Lower leg skin (tissue), 4 donors: ENCODE measurements at regions not wholly inside any gene's neighbourhood (a gene's known extent, or its start where the extent isn't known, plus 50 kb on each side); places are given as distances from the start of the nearest gene placed in this dataset.

ENCODE experiments used
- DNase-seq, 2 donors: peaks; one replicate each; pipeline ENCODE4 v3.0.0-alpha.2; 2019; ENCODE audit warnings: low spot score in 2 of 2
- H3K4me3 ChIP-seq: fragments of 200-600 bp; sonication (generic); 2 replicates; pipeline ENCODE4 v1.5.1; 2017; ENCODE audit warnings: mild to moderate bottlenecking, low read depth; ENCODE audit not compliant: poor library complexity, severe bottlenecking
- CTCF ChIP-seq, 3 donors: fragments of 450-650 bp; IDR thresholded peaks; one replicate each; pipeline ENCODE4 v1.5.1; 2016; ENCODE audit warnings: antibody characterized with exemption in 3 of 3, mild to moderate bottlenecking in 3 of 3, moderate library complexity in 2 of 3
- POLR2A ChIP-seq, 2 donors: fragments of 450-650 bp; IDR thresholded peaks; one replicate each; pipeline ENCODE4 v1.6.1; 2016 to 2017; ENCODE audit warnings: antibody characterized with exemption in 2 of 2, mild to moderate bottlenecking in 1 of 2, moderate library complexity in 1 of 2
- WGBS, 2 donors: methylation state at CpG; one replicate each; pipeline ENCODE4 v1.1.5; 2018; 5-methylcytosine and 5-hydroxymethylcytosine counted together
- intact Hi-C: fragments of 100-400 bp; cut with DNase I; formaldehyde crosslinking; loops from one replicate; pipeline ENCODE4 v1.15.0; 2023; ENCODE audit warnings: low total_unique reads

DNA sequence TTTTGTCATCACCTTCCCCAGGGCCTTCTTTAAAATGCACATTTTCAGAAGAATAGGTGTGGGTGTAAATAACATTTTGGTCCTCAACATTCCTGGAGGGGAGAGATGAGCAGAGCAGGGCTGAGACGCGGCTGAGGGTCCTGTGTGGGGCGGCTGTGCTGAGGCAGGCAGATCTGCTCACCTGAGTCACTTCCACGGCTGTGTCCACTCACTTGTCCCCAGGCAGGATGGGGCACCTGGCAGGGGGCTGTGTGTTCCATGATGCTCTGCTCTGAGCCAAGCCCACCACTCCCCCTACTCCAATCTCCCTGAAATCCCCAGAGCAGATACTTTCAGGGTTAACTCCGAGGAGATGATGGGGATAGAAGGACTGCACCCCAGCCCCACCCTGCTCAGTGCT is 93.8 kb downstream of the GLRX3 start:
- intact Hi-C loops: no loop called here
- TF ChIP-seq CTCF (IDR thresholded peaks at IDR 0.05): no peak
- no peak for TF ChIP-seq POLR2A (IDR thresholded peaks at IDR 0.05)
- WGBS, 2 donors: 84 to 89% methylated on average over 5 of the region's 5 CpGs
- peak in 1 of 2 donors; percentile 42 for DNase-seq
- no peak overlapping the region for H3K4me3 ChIP-seq

GRCh38 chr10:130230611-130231010 is 94.4 kb downstream of the GLRX3 start:
- 75 to 96% methylated on average over 5 of the region's 6 CpGs for WGBS, 2 donors
- TF ChIP-seq CTCF (IDR thresholded peaks at IDR 0.05) (no peak), POLR2A (IDR thresholded peaks at IDR 0.05) (no peak)
- DNase-seq: peak in 1 of 2 donors; percentile 62
- intact Hi-C loops: no loop called here
- no peak overlapping the region for H3K4me3 ChIP-seq

- H3K4me3 ChIP-seq: no peak overlapping the region
- WGBS, 2 donors: 85 to 87% methylated on average over 15 of the region's 15 CpGs
- intact Hi-C loops: no loop called here
- DNase-seq: peak in 1 of 2 donors; percentile 83
- TF ChIP-seq CTCF (IDR thresholded peaks at IDR 0.05) (no peak), POLR2A (IDR thresholded peaks at IDR 0.05) (no peak)
Measured at GRCh38 chr10:130231251-130231741, 95.1 kb downstream of the GLRX3 start.

DNA sequence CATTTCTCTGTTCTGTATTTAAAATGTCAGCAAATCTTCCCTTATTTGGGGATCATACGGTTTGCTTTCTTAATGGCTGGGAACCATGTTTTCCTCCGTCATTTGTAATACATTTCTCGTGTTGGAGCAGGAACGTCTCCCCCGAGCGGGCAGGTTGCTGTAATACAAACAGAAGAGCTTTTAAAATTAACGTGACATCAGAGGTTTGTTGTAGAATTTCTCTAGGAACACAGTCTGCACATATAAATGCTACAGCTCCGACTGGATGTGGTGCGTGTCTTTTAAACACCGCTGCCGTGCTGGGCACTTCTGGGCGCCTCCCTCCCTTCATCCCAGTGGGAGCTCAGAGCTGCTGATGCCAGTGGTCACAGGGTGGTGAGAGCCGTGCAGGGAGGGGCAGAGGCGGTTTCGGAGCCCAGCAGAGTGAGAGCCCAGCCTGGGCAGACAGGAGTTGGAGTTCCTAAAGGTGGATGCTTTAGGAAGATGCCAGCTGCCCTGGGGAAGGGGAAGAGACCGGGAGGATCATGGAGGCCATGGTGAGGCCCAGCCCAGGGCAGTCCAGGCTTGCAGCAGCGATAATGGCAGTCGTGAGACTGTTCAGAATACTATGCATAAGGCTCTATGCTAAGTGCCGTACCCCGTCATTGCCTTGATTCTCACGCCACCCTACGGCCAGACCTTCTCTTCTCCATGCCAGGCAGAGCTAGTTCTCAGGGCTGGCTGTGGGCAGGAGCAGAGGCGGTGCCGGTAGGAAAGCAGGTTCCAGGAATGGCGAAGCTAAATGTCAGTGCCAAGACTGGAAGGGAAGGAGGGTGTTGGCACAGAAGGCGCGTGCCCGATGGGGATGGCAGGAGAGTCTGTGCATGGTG is 96.2 kb downstream of the GLRX3 start:
- 86% methylated on average over 27 to 28 of the region's 28 CpGs for WGBS, 2 donors
- DNase-seq: peak in 1 of 2 donors; percentile 65
- TF ChIP-seq CTCF (IDR thresholded peaks at IDR 0.05): no peak
- TF ChIP-seq POLR2A (IDR thresholded peaks at IDR 0.05): no peak
- H3K4me3 ChIP-seq: no peak overlapping the region
- intact Hi-C loops: no loop called here

DNA sequence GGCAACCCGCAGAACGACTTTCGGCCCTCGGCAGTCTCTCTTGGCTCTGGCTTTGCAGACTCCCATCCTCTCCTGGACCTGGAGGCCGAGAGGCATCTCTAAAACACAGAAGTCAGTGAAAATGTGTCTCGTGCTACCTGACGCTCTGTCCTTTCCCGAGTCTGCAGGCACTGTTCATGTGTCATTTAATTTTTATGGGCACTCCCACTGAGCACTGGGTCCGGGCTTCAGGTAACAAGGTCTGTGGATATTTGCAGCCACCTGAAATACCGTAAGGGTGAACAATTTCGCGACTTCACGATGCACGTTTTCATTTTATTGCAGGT is 96.8 kb downstream of the GLRX3 start:
- peak in 1 of 2 donors; percentile 57 for DNase-seq
- TF ChIP-seq CTCF (IDR thresholded peaks at IDR 0.05): no peak
- no peak for TF ChIP-seq POLR2A (IDR thresholded peaks at IDR 0.05)
- intact Hi-C loops: no loop called here
- 64 to 75% methylated on average over 14 of the region's 14 CpGs for WGBS, 2 donors
- no peak overlapping the region for H3K4me3 ChIP-seq
